K562 (cell line): ENCODE measurements at regions not wholly inside any gene's neighbourhood (a gene's known extent, or its start where the extent isn't known, plus 50 kb on each side); places are given as distances from the start of the nearest gene placed in this dataset.

Source experiments
- ARID1B ChIP-seq: fragments of 450-650 bp; IDR thresholded peaks from 2 replicates; pipeline ENCODE4 v1.6.1; 2016; ENCODE audit warnings: antibody characterized with exemption, mild to moderate bottlenecking, inconsistent platforms
- ATF3 ChIP-seq, 2 experiments: fragments of 450-650 bp in 1 of 2; sonication (generic) in 1 of 2; formaldehyde crosslinking in 1 of 2; IDR thresholded peaks in 1 of 2; conservative IDR thresholded peaks in 1 of 2; 2 replicates each; pipeline versions ENCODE4 v1.6.1 to v1.8.1; 2016 to 2023; ENCODE audit warnings: mild to moderate bottlenecking in 2 of 2, moderate library complexity in 2 of 2, inconsistent platforms in 1 of 2, missing genetic modification reagents in 1 of 2
- C11orf30 ChIP-seq: fragments of 450-650 bp; IDR thresholded peaks from 2 replicates; pipeline ENCODE4 v1.6.1; 2016; ENCODE audit warnings: low read depth, mild to moderate bottlenecking
- DNMT1 ChIP-seq: fragments of 450-650 bp; IDR thresholded peaks from 2 replicates; pipeline ENCODE4 v1.6.1; 2016; ENCODE audit warnings: antibody characterized with exemption, mild to moderate bottlenecking
- DPF2 ChIP-seq: fragments of 450-650 bp; IDR thresholded peaks from 2 replicates; pipeline ENCODE4 v1.6.1; 2016
- GABPA ChIP-seq: fragments of 200-800 bp; sonication (Bioruptor generic); conservative IDR thresholded peaks from 2 replicates; pipeline ENCODE4 v1.6.1; 2016; ENCODE audit warnings: low read depth, missing genetic modification characterization, missing compliant biosample characterization
- IFI16 ChIP-seq: fragments of 250-450 bp; sonication (Bioruptor Pico); IDR thresholded peaks from 2 replicates; pipeline ENCODE4 v2.1.2; 2022; ENCODE audit warnings: mild to moderate bottlenecking, inconsistent platforms
- JUND ChIP-seq, 2 experiments: IDR thresholded peaks; 2 replicates in 1 of 2; 3 replicates in 1 of 2; pipeline ENCODE4 v1.6.1; 2011; ENCODE audit warnings: borderline replicate concordance in 2 of 2, low read depth in 2 of 2, low read length in 2 of 2, improper control_type of control experiment in 1 of 2, missing biosample characterization in 1 of 2, missing genetic modification characterization in 1 of 2, missing genetic modification reagents in 1 of 2
- NBN ChIP-seq: fragments of 450-650 bp; IDR thresholded peaks from 2 replicates; pipeline ENCODE4 v1.6.1; 2016; ENCODE audit warnings: low read depth, mild to moderate bottlenecking
- POLR2B ChIP-seq: fragments of 450-650 bp; IDR thresholded peaks from 2 replicates; pipeline ENCODE4 v1.6.1; 2018; ENCODE audit warnings: low read depth; ENCODE audit not compliant: partially characterized antibody
- RAD21 ChIP-seq, 2 experiments: fragments of 250-450 bp in 1 of 2; fragments of 450-650 bp in 1 of 2; sonication (Bioruptor Pico) in 1 of 2; formaldehyde crosslinking in 1 of 2; IDR thresholded peaks in 1 of 2; conservative IDR thresholded peaks in 1 of 2; 2 replicates each; pipeline versions ENCODE4 v1.4.0 to v1.8.0; 2020 to 2022; ENCODE audit warnings: mild to moderate bottlenecking in 2 of 2, moderate library complexity in 1 of 2
- SMARCA4 ChIP-seq: fragments of 450-650 bp; IDR thresholded peaks from 2 replicates; pipeline ENCODE4 v1.6.1; 2016
- SMARCE1 ChIP-seq: fragments of 450-650 bp; IDR thresholded peaks from 2 replicates; pipeline ENCODE4 v1.7.1; 2016; ENCODE audit warnings: mild to moderate bottlenecking
- SPI1 ChIP-seq: IDR thresholded peaks from 2 replicates; pipeline ENCODE4 v1.6.1; 2011; ENCODE audit warnings: low read depth, low read length, control low read depth, borderline replicate concordance
- TARDBP ChIP-seq: fragments of 450-650 bp; IDR thresholded peaks from 2 replicates; pipeline ENCODE4 v1.6.1; 2016
- XRCC5 ChIP-seq: fragments of 200-400 bp; formaldehyde crosslinking; IDR thresholded peaks from 2 replicates; pipeline ENCODE4 v1.6.1; 2017; ENCODE audit warnings: low read depth, mild to moderate bottlenecking, low read length
- TF ChIP-seq, protein P1 (sequence below): fragments of 450-650 bp; IDR thresholded peaks from 2 replicates; pipeline ENCODE4 v1.6.1; 2016
- TF ChIP-seq, protein P2 (sequence below): sonication (generic); formaldehyde crosslinking; IDR thresholded peaks from 2 replicates; pipeline ENCODE4 v1.9.0; 2022; ENCODE audit warnings: mild to moderate bottlenecking, missing genetic modification reagents
- TF ChIP-seq, protein P3 (sequence below): sonication (generic); formaldehyde crosslinking; IDR thresholded peaks from 2 replicates; pipeline ENCODE4 v1.9.0; 2022; ENCODE audit warnings: mild to moderate bottlenecking, missing genetic modification reagents
- TF ChIP-seq, protein P4 (sequence below): fragments of 250-450 bp; sonication (Bioruptor Pico); IDR thresholded peaks from 2 replicates; pipeline ENCODE4 v1.8.0; 2022; ENCODE audit warnings: moderate library complexity, mild to moderate bottlenecking, inconsistent platforms
- TF ChIP-seq, protein P5 (sequence below): fragments of 250-450 bp; sonication (Bioruptor Pico); IDR thresholded peaks from 2 replicates; pipeline ENCODE4 v1.4.0; 2020; ENCODE audit warnings: mild to moderate bottlenecking

GRCh38 chr12:124391340-124392261, 96.7 kb downstream of the RFLNA start (continued):
- TF ChIP-seq, protein P1, sequence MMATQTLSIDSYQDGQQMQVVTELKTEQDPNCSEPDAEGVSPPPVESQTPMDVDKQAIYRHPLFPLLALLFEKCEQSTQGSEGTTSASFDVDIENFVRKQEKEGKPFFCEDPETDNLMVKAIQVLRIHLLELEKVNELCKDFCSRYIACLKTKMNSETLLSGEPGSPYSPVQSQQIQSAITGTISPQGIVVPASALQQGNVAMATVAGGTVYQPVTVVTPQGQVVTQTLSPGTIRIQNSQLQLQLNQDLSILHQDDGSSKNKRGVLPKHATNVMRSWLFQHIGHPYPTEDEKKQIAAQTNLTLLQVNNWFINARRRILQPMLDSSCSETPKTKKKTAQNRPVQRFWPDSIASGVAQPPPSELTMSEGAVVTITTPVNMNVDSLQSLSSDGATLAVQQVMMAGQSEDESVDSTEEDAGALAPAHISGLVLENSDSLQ, result peak; percentile 73
- TF ChIP-seq JUND (IDR thresholded peaks at IDR 0.05; ENCODE audit: borderline replicate concordance, low read depth, low read length) (peak; percentile 54), JUND (tag; IDR thresholded peaks at IDR 0.05; ENCODE audit: borderline replicate concordance, low read depth, low read length) (no peak), SMARCA4 (peak; percentile 38; the same call in 1 of the 2 replicates), IFI16 (CRISPR knock-in tag) (no peak), RAD21 (CRISPR knock-in tag; conservative IDR thresholded peaks at IDR 0.05 in 1 of 2, IDR thresholded peaks at IDR 0.05 in 1 of 2) (no peak), SPI1 (peak; percentile 99), ARID1B (peak; percentile 29), DNMT1 (no peak), TARDBP (no peak), XRCC5 (no peak), NBN (no peak), C11orf30 (0 out of 2 replicates have a peak, but pooled peaks have one; percentile 46), SMARCE1 (peak; percentile 23; the same call in 1 of the 2 replicates), DPF2 (0 out of 2 replicates have a peak, but pooled peaks have one; percentile 23), POLR2B (no peak), GABPA (tag) (no peak), ATF3 (IDR thresholded peaks at IDR 0.05) (no peak), ATF3 (CRISPR knock-in tag; conservative IDR thresholded peaks at IDR 0.05) (no peak)
- TF ChIP-seq, protein P2, sequence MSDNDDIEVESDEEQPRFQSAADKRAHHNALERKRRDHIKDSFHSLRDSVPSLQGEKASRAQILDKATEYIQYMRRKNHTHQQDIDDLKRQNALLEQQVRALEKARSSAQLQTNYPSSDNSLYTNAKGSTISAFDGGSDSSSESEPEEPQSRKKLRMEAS (CRISPR knock-in tag), result peak; percentile 48; the same call in 1 of the 2 replicates
- TF ChIP-seq, protein P3, sequence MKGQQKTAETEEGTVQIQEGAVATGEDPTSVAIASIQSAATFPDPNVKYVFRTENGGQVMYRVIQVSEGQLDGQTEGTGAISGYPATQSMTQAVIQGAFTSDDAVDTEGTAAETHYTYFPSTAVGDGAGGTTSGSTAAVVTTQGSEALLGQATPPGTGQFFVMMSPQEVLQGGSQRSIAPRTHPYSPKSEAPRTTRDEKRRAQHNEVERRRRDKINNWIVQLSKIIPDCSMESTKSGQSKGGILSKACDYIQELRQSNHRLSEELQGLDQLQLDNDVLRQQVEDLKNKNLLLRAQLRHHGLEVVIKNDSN (CRISPR knock-in tag), result peak; percentile 56; the same call in 1 of the 2 replicates
- TF ChIP-seq, protein P4, sequence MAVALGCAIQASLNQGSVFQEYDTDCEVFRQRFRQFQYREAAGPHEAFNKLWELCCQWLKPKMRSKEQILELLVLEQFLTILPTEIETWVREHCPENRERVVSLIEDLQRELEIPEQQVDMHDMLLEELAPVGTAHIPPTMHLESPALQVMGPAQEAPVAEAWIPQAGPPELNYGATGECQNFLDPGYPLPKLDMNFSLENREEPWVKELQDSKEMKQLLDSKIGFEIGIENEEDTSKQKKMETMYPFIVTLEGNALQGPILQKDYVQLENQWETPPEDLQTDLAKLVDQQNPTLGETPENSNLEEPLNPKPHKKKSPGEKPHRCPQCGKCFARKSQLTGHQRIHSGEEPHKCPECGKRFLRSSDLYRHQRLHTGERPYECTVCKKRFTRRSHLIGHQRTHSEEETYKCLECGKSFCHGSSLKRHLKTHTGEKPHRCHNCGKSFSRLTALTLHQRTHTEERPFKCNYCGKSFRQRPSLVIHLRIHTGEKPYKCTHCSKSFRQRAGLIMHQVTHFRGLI, result no peak
- TF ChIP-seq, protein P5, sequence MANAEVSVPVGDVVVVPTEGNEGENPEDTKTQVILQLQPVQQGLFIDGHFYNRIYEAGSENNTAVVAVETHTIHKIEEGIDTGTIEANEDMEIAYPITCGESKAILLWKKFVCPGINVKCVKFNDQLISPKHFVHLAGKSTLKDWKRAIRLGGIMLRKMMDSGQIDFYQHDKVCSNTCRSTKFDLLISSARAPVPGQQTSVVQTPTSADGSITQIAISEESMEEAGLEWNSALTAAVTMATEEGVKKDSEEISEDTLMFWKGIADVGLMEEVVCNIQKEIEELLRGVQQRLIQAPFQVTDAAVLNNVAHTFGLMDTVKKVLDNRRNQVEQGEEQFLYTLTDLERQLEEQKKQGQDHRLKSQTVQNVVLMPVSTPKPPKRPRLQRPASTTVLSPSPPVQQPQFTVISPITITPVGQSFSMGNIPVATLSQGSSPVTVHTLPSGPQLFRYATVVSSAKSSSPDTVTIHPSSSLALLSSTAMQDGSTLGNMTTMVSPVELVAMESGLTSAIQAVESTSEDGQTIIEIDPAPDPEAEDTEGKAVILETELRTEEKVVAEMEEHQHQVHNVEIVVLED (CRISPR knock-in tag), result no peak
